SU-DHL-6 (cell line): ENCODE measurements at regions not wholly inside any gene's neighbourhood (a gene's known extent, or its start where the extent isn't known, plus 50 kb on each side); places are given as distances from the start of the nearest gene placed in this dataset.

ENCODE experiments used
- EZH2phosphoT487 ChIP-seq: fragments of 200-600 bp; sonication (generic), shearing (Covaris generic); conservative IDR thresholded peaks from 2 replicates; pipeline ENCODE4 v1.6.1; 2018; ENCODE audit warnings: mild to moderate bottlenecking, antibody characterized with exemption, low read length, moderate library complexity, mixed read lengths
- TF ChIP-seq, protein P1 (sequence below): fragments of 200-600 bp; sonication (generic); IDR thresholded peaks from one replicate; pipeline ENCODE4 v1.5.1; 2017; ENCODE audit warnings: antibody characterized with exemption, mild to moderate bottlenecking, low read length, moderate library complexity; ENCODE audit not compliant: insufficient read depth, poor library complexity, severe bottlenecking

DNA sequence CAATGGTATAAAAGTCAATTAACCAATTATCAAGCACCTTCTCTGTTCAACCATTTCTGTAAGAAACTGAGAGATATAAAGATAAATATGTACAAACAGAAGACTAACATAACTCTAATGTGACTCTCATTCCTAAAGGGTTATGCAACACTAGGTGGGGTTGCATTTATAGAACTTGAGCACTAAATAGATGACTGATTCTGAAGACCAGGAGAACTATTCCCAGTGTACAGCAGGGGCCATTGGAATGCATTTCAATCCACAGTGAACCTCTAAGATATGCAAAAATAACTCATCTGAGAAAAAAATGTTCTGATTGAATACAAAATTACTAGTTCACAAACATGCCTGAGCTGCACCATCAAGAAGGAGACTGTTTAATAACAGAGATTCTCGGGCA is 341.2 kb upstream of the STEAP1 start:
- TF ChIP-seq, protein P1, sequence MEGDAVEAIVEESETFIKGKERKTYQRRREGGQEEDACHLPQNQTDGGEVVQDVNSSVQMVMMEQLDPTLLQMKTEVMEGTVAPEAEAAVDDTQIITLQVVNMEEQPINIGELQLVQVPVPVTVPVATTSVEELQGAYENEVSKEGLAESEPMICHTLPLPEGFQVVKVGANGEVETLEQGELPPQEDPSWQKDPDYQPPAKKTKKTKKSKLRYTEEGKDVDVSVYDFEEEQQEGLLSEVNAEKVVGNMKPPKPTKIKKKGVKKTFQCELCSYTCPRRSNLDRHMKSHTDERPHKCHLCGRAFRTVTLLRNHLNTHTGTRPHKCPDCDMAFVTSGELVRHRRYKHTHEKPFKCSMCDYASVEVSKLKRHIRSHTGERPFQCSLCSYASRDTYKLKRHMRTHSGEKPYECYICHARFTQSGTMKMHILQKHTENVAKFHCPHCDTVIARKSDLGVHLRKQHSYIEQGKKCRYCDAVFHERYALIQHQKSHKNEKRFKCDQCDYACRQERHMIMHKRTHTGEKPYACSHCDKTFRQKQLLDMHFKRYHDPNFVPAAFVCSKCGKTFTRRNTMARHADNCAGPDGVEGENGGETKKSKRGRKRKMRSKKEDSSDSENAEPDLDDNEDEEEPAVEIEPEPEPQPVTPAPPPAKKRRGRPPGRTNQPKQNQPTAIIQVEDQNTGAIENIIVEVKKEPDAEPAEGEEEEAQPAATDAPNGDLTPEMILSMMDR, result no peak
- no peak for TF ChIP-seq EZH2phosphoT487
